Endothelial cell of umbilical vein (primary cell): ENCODE measurements at regions not wholly inside any gene's neighbourhood (a gene's known extent, or its start where the extent isn't known, plus 50 kb on each side); places are given as distances from the start of the nearest gene placed in this dataset.

Source experiments
- BruUV-seq: library from RNA; stranded (reverse); fragments of 400-500 nt; replicated peaks from 2 replicates; lab custom pipeline; 2021; lab: Mats Ljungman, UMichigan
- CTCF ChIA-PET: fragments of 300-600, 350-600 bp; sonication (Branson Sonifier 250); formaldehyde crosslinking; loops from one replicate; lab custom pipeline; 2021; ENCODE audit warnings: antibody characterized with exemption, inconsistent platforms; lab: Charles Lee
- POLR2A ChIA-PET: fragments of 300-600, 350-600 bp; sonication (Branson Sonifier 250); formaldehyde crosslinking; loops from one replicate; lab custom pipeline; 2021; ENCODE audit warnings: antibody characterized with exemption, inconsistent platforms; lab: Charles Lee
- DNase-seq: peaks from one replicate; pipeline ENCODE4 v3.0.0-alpha.2; 2011; ENCODE audit warnings: low read depth, low spot score
- FAIRE-seq: peaks from 2 replicates; lab custom pipeline; 2011; peaks lifted over from hg19 to GRCh38; lab: Jason Lieb, UNC
- H2AFZ ChIP-seq: 2 replicates; pipeline ENCODE4 v1.6.0; 2012; ENCODE audit warnings: low read depth, low read length, control low read depth, inconsistent platforms
- H3K27ac ChIP-seq: 2 replicates; pipeline ENCODE4 v1.5.1; 2011; ENCODE audit warnings: low read depth, mild to moderate bottlenecking, control low read depth, low read length, moderate library complexity; ENCODE audit not compliant: insufficient read depth
- H3K27me3 ChIP-seq, 2 experiments: 2 replicates each; pipeline versions ENCODE4 v1.6.0 to v1.6.1; 2011; ENCODE audit warnings: low read length in 2 of 2, mixed read lengths in 1 of 2; ENCODE audit not compliant: control insufficient read depth in 2 of 2, insufficient read depth in 2 of 2
- H3K36me3 ChIP-seq, 2 experiments: 2 replicates in 1 of 2; 3 replicates in 1 of 2; pipeline ENCODE4 v1.5.1; 2011; ENCODE audit warnings: low read length in 2 of 2, mild to moderate bottlenecking in 1 of 2, moderate library complexity in 1 of 2; ENCODE audit not compliant: control insufficient read depth in 2 of 2, insufficient read depth in 2 of 2; ENCODE audit errors: extremely low read depth in 1 of 2
- H3K4me1 ChIP-seq: 3 replicates; pipeline ENCODE4 v1.5.1; 2011; ENCODE audit warnings: mild to moderate bottlenecking, low read length; ENCODE audit not compliant: control insufficient read depth, insufficient read depth; ENCODE audit errors: extremely low read depth
- H3K4me2 ChIP-seq: 2 replicates; pipeline ENCODE4 v1.6.1; 2011; ENCODE audit warnings: low read length, control low read depth, mixed read lengths; ENCODE audit not compliant: insufficient read depth
- H3K4me3 ChIP-seq, 3 experiments: fragments of 200-600 bp in 1 of 3; sonication (generic), shearing (Covaris generic) in 1 of 3; replicated peaks in 1 of 3; 2 replicates each; pipeline ENCODE4 v1.5.1; 2011 to 2016; ENCODE audit warnings: control low read depth in 3 of 3, low read length in 3 of 3, mild to moderate bottlenecking in 2 of 3, inconsistent platforms in 1 of 3, low read depth in 1 of 3, moderate library complexity in 1 of 3; ENCODE audit not compliant: insufficient read depth in 1 of 3
- H3K79me2 ChIP-seq: 2 replicates; pipeline ENCODE4 v1.6.0; 2012; ENCODE audit warnings: low read length, inconsistent platforms; ENCODE audit not compliant: control insufficient read depth, insufficient read depth
- H3K9ac ChIP-seq: replicated peaks from 2 replicates; pipeline ENCODE3; 2011; ENCODE audit warnings: low read length, control low read depth; ENCODE audit not compliant: insufficient read depth; ENCODE audit errors: extremely low read depth
- H3K9me1 ChIP-seq: replicated peaks from 3 replicates; pipeline ENCODE4 v1.6.0; 2011; ENCODE audit warnings: mild to moderate bottlenecking, low read length; ENCODE audit not compliant: control insufficient read depth, insufficient read depth; ENCODE audit errors: extremely low read depth
- H3K9me3 ChIP-seq: replicated peaks from 2 replicates; pipeline ENCODE4 v1.5.1; 2012; ENCODE audit warnings: low read length, inconsistent platforms; ENCODE audit not compliant: control insufficient read depth, insufficient read depth
- H4K20me1 ChIP-seq: replicated peaks from 2 replicates; pipeline ENCODE3; 2011; ENCODE audit warnings: mild to moderate bottlenecking, low read length; ENCODE audit not compliant: control insufficient read depth, insufficient read depth; ENCODE audit errors: extremely low read depth
- CTCF ChIP-seq, 2 donors: IDR thresholded peaks; 1 replicate in 1 of 2; 2 replicates in 1 of 2; pipeline ENCODE4 v1.5.1; 2011; ENCODE audit warnings: low read length in 2 of 2, mild to moderate bottlenecking in 2 of 2, moderate library complexity in 2 of 2, control low read depth in 1 of 2, inconsistent platforms in 1 of 2, low read depth in 1 of 2; ENCODE audit not compliant: insufficient read depth in 1 of 2; ENCODE audit errors: extremely low read depth in 1 of 2
- EZH2 ChIP-seq: IDR thresholded peaks from 2 replicates; pipeline ENCODE4 v1.6.1; 2012; ENCODE audit warnings: borderline replicate concordance, low read depth, mild to moderate bottlenecking, moderate library complexity, low read length, inconsistent platforms; ENCODE audit not compliant: severe bottlenecking
- FOS ChIP-seq: IDR thresholded peaks from 2 replicates; pipeline ENCODE4 v1.6.1; 2011; ENCODE audit warnings: mild to moderate bottlenecking, low read length, moderate library complexity, borderline replicate concordance; ENCODE audit not compliant: insufficient read depth
- GATA2 ChIP-seq: IDR thresholded peaks from 2 replicates; pipeline ENCODE4 v1.7.0; 2011; ENCODE audit warnings: low read depth, mild to moderate bottlenecking, moderate library complexity, mixed read lengths, low read length; ENCODE audit not compliant: insufficient read length, insufficient read depth
- JUN ChIP-seq: IDR thresholded peaks from 2 replicates; pipeline ENCODE4 v1.6.1; 2011; ENCODE audit warnings: borderline replicate concordance, low read depth; ENCODE audit not compliant: insufficient read length, insufficient read depth
- MYC ChIP-seq: IDR thresholded peaks from one replicate; pipeline ENCODE4 v1.6.1; 2011; ENCODE audit warnings: mild to moderate bottlenecking, low read depth, low read length
- POLR2A ChIP-seq: IDR thresholded peaks from 2 replicates; pipeline ENCODE4 v1.6.1; 2012; ENCODE audit warnings: low read depth, mild to moderate bottlenecking, control low read depth, low read length
- POLR2AphosphoS5 ChIP-seq: IDR thresholded peaks from 2 replicates; pipeline ENCODE4 v1.6.1; 2012; ENCODE audit warnings: low read depth, mild to moderate bottlenecking, control low read depth, low read length, moderate library complexity; ENCODE audit not compliant: insufficient read depth
- dilution Hi-C: fragments of 300-500 bp; cut with MboI; formaldehyde crosslinking; loops from one replicate; pipeline ENCODE4 v1.15.0; 2019; ENCODE audit warnings: low sequenced_read_pairs; ENCODE audit not compliant: extremely low pct_ligation_motif_present
- intact Hi-C: fragments of 100-400 bp; cut with micrococcal nuclease; formaldehyde crosslinking; loops from one replicate; pipeline ENCODE4 v1.10.0; 2022
- TF ChIP-seq, protein P1 (sequence below): IDR thresholded peaks from 2 replicates; pipeline ENCODE4 v1.6.1; 2011; ENCODE audit not compliant: insufficient read depth, insufficient read length

- dilution Hi-C loops = no loop called here
- BruUV-seq = no TSS peak
- no peak for DNase-seq
Observed at GRCh38 chr4:56247646-56248045, 139.6 kb downstream of the AASDH start.

More at GRCh38 chr4:56247646-56248045, 139.6 kb downstream of the AASDH start:
- H4K20me1 ChIP-seq = no peaks in the 10 kb centered on the region
- H3K9me3 ChIP-seq = no peaks in the 10 kb centered on the region
- H3K4me3 ChIP-seq = no peak overlapping the region
- ChIA-PET POLR2A (no interaction called here), CTCF (no interaction called here)
- intact Hi-C loops = no loop called here
- no peak for TF ChIP-seq MYC
- TF ChIP-seq, protein P1, sequence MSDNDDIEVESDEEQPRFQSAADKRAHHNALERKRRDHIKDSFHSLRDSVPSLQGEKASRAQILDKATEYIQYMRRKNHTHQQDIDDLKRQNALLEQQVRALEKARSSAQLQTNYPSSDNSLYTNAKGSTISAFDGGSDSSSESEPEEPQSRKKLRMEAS = no peak
- no peak for TF ChIP-seq FOS
- TF ChIP-seq GATA2 = no peak
- no peak for TF ChIP-seq POLR2AphosphoS5
- TF ChIP-seq POLR2A = no peak
- no peak for TF ChIP-seq CTCF (IDR thresholded peaks at IDR 0.05; ENCODE audit: extremely low read depth in 1 of 2, insufficient read depth in 1 of 2, low read depth in 1 of 2, low read length in 2 of 2)
- no peak for TF ChIP-seq EZH2
- TF ChIP-seq JUN = no peak
- no peak overlapping the region for H3K27ac ChIP-seq
- no peaks in the 10 kb centered on the region for H3K36me3 ChIP-seq
- H3K4me2 ChIP-seq = no peak overlapping the region
- H3K27me3 ChIP-seq = peaks cover 0 to 2% of the 10 kb centered on the region in 2 experiments
- H3K9me1 ChIP-seq = no peaks in the 10 kb centered on the region
- FAIRE-seq = no peak
- no peak overlapping the region for H2AFZ ChIP-seq
- H3K4me1 ChIP-seq = no peaks in the 10 kb centered on the region
- H3K9ac ChIP-seq = no peak overlapping the region
- no peaks in the 10 kb centered on the region for H3K79me2 ChIP-seq
